Nephron (organoid): ENCODE measurements at regions not wholly inside any gene's neighbourhood (a gene's known extent, or its start where the extent isn't known, plus 50 kb on each side); places are given as distances from the start of the nearest gene placed in this dataset.
A peak's percentile ranks its signal among the peaks of the same experiment; 100 is the strongest.

Experiments
- H3K27ac Mint-ChIP-seq, 3 experiments: 2 replicates each; pipeline ENCODE4 v1.8.0; 2020; ENCODE audit warnings: mixed read lengths in 3 of 3, mild to moderate bottlenecking in 2 of 3, moderate library complexity in 1 of 3
- H3K27me3 Mint-ChIP-seq: 2 replicates; pipeline ENCODE4 v1.8.0; 2021; ENCODE audit warnings: low read depth, mild to moderate bottlenecking, moderate library complexity, mixed read lengths
- H3K36me3 Mint-ChIP-seq: 2 replicates; pipeline ENCODE4 v1.8.0; 2020; ENCODE audit warnings: low read depth, mixed read lengths
- H3K4me1 Mint-ChIP-seq: 2 replicates; pipeline ENCODE4 v1.8.0; 2020; ENCODE audit warnings: mixed read lengths
- H3K4me3 Mint-ChIP-seq, 3 experiments: 2 replicates each; pipeline ENCODE4 v1.8.0; 2020; ENCODE audit warnings: mild to moderate bottlenecking in 3 of 3, mixed read lengths in 3 of 3, moderate library complexity in 2 of 3
- H3K9me3 Mint-ChIP-seq: 2 replicates; pipeline ENCODE4 v1.8.0; 2020; ENCODE audit warnings: mixed read lengths
- CTCF ChIP-seq, 3 experiments: fragments of 200-600 bp; sonication (generic); IDR thresholded peaks; one replicate each; pipeline ENCODE4 v1.5.0; 2021; ENCODE audit warnings: antibody characterized with exemption in 3 of 3; ENCODE audit not compliant: unreplicated experiment in 3 of 3

DNA sequence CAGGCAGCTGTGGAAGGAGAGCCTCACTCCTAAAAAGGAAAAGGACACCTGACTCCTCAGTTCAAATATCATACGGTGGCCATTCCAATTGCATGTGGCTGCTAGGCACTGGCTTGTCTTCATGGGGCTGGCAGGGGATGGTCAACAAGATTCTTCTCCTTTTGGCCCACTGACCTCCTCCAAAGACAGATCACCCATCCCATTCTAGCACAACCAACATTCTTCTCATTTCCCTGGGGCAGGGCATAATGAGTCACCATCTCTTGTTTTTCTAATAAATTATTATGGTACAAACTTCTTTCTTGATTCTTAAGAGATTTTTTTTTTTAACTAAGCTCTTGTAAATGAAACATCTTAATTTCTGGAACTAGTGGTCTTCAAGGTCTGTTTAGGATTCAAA, 136.7 kb upstream of the NBEA start:
- H3K4me3 Mint-ChIP-seq = no peak overlapping the region
- TF ChIP-seq CTCF (IDR thresholded peaks at IDR 0.05; ENCODE audit: unreplicated experiment in 3 of 3) = no peak
- H3K4me1 Mint-ChIP-seq = no peaks in the 10 kb centered on the region
- H3K27ac Mint-ChIP-seq = no peak overlapping the region
- H3K9me3 Mint-ChIP-seq = no peaks in the 10 kb centered on the region
- H3K36me3 Mint-ChIP-seq = no peaks in the 10 kb centered on the region
- no peaks in the 10 kb centered on the region for H3K27me3 Mint-ChIP-seq

GRCh38 chr13:34808649-34809048, 133.4 kb upstream of the NBEA start:
- Mint-ChIP-seq H3K9me3 (peaks cover 22% of the 10 kb centered on the region), H3K27ac (no peak overlapping the region), H3K36me3 (no peaks in the 10 kb centered on the region), H3K4me3 (no peak overlapping the region), H3K27me3 (no peaks in the 10 kb centered on the region), H3K4me1 (no peaks in the 10 kb centered on the region)
- no peak for TF ChIP-seq CTCF (IDR thresholded peaks at IDR 0.05; ENCODE audit: unreplicated experiment in 3 of 3)

DNA sequence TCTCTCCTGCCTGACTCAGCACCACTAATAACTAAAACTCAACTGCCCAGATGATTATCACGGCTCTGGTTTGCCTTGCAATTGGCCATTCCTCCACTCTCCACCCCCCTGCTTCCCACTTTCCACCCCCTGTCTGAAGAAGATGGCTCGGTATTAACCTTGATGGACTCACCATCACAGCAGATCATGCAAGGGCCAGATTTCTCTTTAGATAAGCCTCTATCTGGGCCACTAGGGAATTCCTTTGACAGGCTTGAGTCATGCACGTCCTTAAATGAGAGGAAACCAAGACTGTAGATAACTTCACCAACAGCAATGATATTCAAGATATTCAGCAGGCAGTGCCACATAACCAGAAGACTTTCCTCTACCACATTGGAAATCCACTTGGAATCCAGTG, 131.1 kb upstream of the NBEA start:
- H3K27ac Mint-ChIP-seq = no peak overlapping the region
- no peaks in the 10 kb centered on the region for H3K36me3 Mint-ChIP-seq
- no peak overlapping the region for H3K4me3 Mint-ChIP-seq
- peaks cover 5% of the 10 kb centered on the region for H3K4me1 Mint-ChIP-seq
- peaks cover 26% of the 10 kb centered on the region for H3K9me3 Mint-ChIP-seq
- no peaks in the 10 kb centered on the region for H3K27me3 Mint-ChIP-seq
- TF ChIP-seq CTCF (IDR thresholded peaks at IDR 0.05; ENCODE audit: unreplicated experiment in 3 of 3) = no peak

DNA sequence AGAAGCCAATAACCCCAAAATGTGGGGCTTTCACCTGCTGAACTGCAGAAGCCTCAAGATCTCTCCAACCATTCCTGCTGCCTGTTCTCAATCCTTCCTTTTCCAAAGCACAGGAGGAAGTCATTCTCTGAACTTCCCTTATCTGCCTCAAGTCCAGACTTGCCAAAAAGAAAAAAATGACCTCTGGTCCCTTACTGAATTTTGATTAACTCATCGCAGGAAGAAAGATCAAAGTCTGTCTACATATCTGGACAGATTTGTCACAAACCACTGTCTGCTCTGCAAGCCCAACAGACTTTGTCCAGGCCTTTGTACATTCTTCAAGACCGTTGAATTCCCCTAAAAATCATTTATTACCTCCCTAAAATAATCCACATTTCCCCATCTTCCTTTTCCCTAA, 126.5 kb upstream of the NBEA start:
- Mint-ChIP-seq H3K27ac (peak overlapping the region; percentile 79 to 88 (median 83)), H3K36me3 (no peaks in the 10 kb centered on the region), H3K27me3 (peaks cover 6% of the 10 kb centered on the region)

DNA sequence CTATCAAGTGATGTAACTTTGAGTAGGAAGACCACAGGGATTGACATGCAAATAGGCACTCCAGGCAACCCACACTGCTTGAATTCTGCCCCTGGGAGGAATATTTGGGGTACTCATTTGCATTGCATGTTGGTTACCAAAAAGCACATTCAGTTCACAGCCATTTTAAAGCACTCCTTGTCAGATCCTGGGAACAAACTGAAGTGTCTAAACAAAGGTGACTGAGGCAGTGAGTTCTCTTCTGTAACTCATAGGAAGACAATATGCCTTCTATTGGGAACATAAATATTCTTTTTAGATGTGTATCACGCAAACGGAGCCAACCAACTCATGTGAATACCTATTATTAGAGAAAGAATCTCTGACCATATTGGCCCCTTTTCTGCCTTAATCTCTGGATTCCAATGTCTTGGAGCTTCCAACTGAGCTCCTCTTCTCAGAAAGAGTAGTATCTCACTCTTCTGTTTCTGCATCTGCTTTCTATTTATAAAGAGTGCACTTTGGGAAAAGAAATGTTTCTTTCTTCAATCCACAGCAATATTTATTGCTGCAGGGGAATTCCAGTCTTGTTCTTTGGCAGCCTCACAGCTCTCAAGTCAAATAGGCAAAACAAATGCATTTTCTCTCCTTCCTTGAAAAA, 125.7 kb upstream of the NBEA start:
- H3K4me3 Mint-ChIP-seq = no peak overlapping the region
- H3K4me1 Mint-ChIP-seq = peaks cover 23% of the 10 kb centered on the region
- H3K36me3 Mint-ChIP-seq = no peaks in the 10 kb centered on the region
- TF ChIP-seq CTCF (IDR thresholded peaks at IDR 0.05; ENCODE audit: unreplicated experiment in 3 of 3) = no peak
- peaks cover 25% of the 10 kb centered on the region for H3K9me3 Mint-ChIP-seq
- peak overlapping the region; percentile 79 to 88 (median 83) for H3K27ac Mint-ChIP-seq
- peaks cover 6% of the 10 kb centered on the region for H3K27me3 Mint-ChIP-seq

More for the DNA sequence above, 126.5 kb upstream of the NBEA start:
- peaks cover 23% of the 10 kb centered on the region for H3K4me1 Mint-ChIP-seq
- H3K4me3 Mint-ChIP-seq = no peak overlapping the region
- peaks cover 26% of the 10 kb centered on the region for H3K9me3 Mint-ChIP-seq
- no peak for TF ChIP-seq CTCF (IDR thresholded peaks at IDR 0.05; ENCODE audit: unreplicated experiment in 3 of 3)
